Glomerular visceral epithelial cell (primary cell): ENCODE measurements at regions not wholly inside any gene's neighbourhood (a gene's known extent, or its start where the extent isn't known, plus 50 kb on each side); places are given as distances from the start of the nearest gene placed in this dataset.

Source experiments
- DNase-seq: peaks from one replicate; pipeline ENCODE4 v3.0.0-alpha.2; 2016; ENCODE audit errors: extremely low spot score

- no peak for DNase-seq
Observed at GRCh38 chr1:234554218-234554697, 55.7 kb downstream of the IRF2BP2 start.

- DNase-seq, result peak; percentile 86
Observed at GRCh38 chr1:234553240-234554188, 56.5 kb downstream of the IRF2BP2 start.

GRCh38 chr1:234551032-234551378 is 59.0 kb downstream of the IRF2BP2 start:
- no peak for DNase-seq

- DNase-seq, result no peak
Observed at GRCh38 chr1:234550341-234551031, 59.5 kb downstream of the IRF2BP2 start.

- DNase-seq, result no peak
Observed at GRCh38 chr1:234549447-234550021, 60.4 kb downstream of the IRF2BP2 start.

- DNase-seq, result no peak
Observed at GRCh38 chr1:234546890-234547788, 62.8 kb downstream of the IRF2BP2 start.

GRCh38 chr1:234546387-234546704 is 63.6 kb downstream of the IRF2BP2 start:
- DNase-seq, result no peak

- DNase-seq, result no peak
Observed at GRCh38 chr1:234545517-234546386, 64.2 kb downstream of the IRF2BP2 start.

GRCh38 chr1:234544087-234544579 is 65.2 kb upstream of the TARBP1 start:
- DNase-seq, result peak; percentile 89

- no peak for DNase-seq
Observed at GRCh38 chr1:234543442-234544086, 64.6 kb upstream of the TARBP1 start.

- no peak for DNase-seq
Observed at GRCh38 chr1:234542211-234542850, 63.4 kb upstream of the TARBP1 start.

GRCh38 chr1:234541286-234541975 is 62.5 kb upstream of the TARBP1 start:
- DNase-seq, result peak; percentile 56

GRCh38 chr1:234540404-234540762 is 61.4 kb upstream of the TARBP1 start:
- DNase-seq, result no peak

GRCh38 chr1:234539666-234540403 is 60.9 kb upstream of the TARBP1 start:
- no peak for DNase-seq

GRCh38 chr1:234538930-234539649 is 60.1 kb upstream of the TARBP1 start:
- DNase-seq, result no peak

GRCh38 chr1:234538062-234538731 is 59.2 kb upstream of the TARBP1 start:
- DNase-seq, result no peak

GRCh38 chr1:234537236-234537635 is 58.3 kb upstream of the TARBP1 start:
- no peak for DNase-seq
